Spleen (tissue), 7 donors: ENCODE measurements at regions not wholly inside any gene's neighbourhood (a gene's known extent, or its start where the extent isn't known, plus 50 kb on each side); places are given as distances from the start of the nearest gene placed in this dataset.

Experiments
- POLR2A ChIP-seq, 3 donors: fragments of 450-650 bp; IDR thresholded peaks; one replicate each; pipeline ENCODE4 v1.5.1; 2017; ENCODE audit warnings: antibody characterized with exemption in 3 of 3, mild to moderate bottlenecking in 1 of 3
- POLR2AphosphoS5 ChIP-seq, 3 donors: sonication (generic); formaldehyde crosslinking; IDR thresholded peaks; one replicate each; pipeline ENCODE4 v1.5.1; 2017; ENCODE audit warnings: antibody characterized with exemption in 3 of 3
- TF ChIP-seq, protein P1 (sequence below), 11 experiments: fragments of 200-600 bp in 7 of 11; fragments of 450-650 bp in 4 of 11; sonication (generic) in 4 of 11; IDR thresholded peaks in 8 of 11; conservative IDR thresholded peaks in 3 of 11; 1 replicate in 7 of 11; 2 replicates in 4 of 11; pipeline versions ENCODE4 v1.4.0 to v1.8.0; 2016 to 2021; ENCODE audit warnings: antibody characterized with exemption in 11 of 11, inconsistent platforms in 4 of 11, mild to moderate bottlenecking in 1 of 11
- donor health status: DM: no; HTN: no; CAD: no; lungs with moderate emphysema.
- donor health status: DM: no; HTN: no; CAD: no.
- donor health status: DM: no; HTN: no; CAD: no.

DNA sequence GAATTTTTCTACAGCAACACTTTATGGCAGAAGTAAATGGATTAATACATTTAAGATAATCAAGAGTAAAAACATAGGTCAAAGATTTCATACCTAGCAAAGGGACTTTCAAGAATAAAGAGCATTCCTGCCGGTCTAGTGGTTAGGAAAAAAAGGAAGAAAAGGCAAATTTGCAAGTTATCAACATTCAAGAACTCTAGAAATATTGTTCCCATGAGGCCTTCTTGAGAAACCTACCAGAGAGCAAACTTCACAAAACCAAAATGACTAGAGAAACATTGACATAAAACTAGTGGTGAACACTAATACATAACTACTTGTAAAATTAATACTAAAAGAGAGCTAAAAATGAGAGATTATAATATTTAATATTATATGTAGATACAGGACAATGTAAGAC lies 320.2 kb upstream of the RGMB start:
- TF ChIP-seq, protein P1, sequence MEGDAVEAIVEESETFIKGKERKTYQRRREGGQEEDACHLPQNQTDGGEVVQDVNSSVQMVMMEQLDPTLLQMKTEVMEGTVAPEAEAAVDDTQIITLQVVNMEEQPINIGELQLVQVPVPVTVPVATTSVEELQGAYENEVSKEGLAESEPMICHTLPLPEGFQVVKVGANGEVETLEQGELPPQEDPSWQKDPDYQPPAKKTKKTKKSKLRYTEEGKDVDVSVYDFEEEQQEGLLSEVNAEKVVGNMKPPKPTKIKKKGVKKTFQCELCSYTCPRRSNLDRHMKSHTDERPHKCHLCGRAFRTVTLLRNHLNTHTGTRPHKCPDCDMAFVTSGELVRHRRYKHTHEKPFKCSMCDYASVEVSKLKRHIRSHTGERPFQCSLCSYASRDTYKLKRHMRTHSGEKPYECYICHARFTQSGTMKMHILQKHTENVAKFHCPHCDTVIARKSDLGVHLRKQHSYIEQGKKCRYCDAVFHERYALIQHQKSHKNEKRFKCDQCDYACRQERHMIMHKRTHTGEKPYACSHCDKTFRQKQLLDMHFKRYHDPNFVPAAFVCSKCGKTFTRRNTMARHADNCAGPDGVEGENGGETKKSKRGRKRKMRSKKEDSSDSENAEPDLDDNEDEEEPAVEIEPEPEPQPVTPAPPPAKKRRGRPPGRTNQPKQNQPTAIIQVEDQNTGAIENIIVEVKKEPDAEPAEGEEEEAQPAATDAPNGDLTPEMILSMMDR (IDR thresholded peaks at IDR 0.05 in 8 of 11, conservative IDR thresholded peaks at IDR 0.05 in 3 of 11) = no peak
- TF ChIP-seq POLR2A (IDR thresholded peaks at IDR 0.05) (no peak), POLR2AphosphoS5 (IDR thresholded peaks at IDR 0.05) (no peak)
